ENCODE measurements at regions not wholly inside any gene's neighbourhood (a gene's known extent, or its start where the extent isn't known, plus 50 kb on each side); places are given as distances from the start of the nearest gene placed in this dataset.

GRCh38 chr21:40929833-40930232 is 82.9 kb upstream of the DSCAM start:
- WGBS, 2 experiments (ENCODE audit: low coverage in 1 of 2, low lambda C conversion rate in 2 of 2, missing lambda C conversion rate in 2 of 2): 33 to 42% methylated on average over 2 of the region's 2 CpGs
- no peak overlapping the region for H2AFZ ChIP-seq

GRCh38 chr21:40931197-40931596 is 84.2 kb upstream of the DSCAM start:
- H3F3A ChIP-seq (ENCODE audit: insufficient read depth): no peaks in the 10 kb centered on the region
- no peak for DNase-seq
- H3K9me2 ChIP-seq (ENCODE audit: insufficient read depth): no peaks in the 10 kb centered on the region
- no peak overlapping the region for H3K4me3 ChIP-seq
- TF ChIP-seq EZH2phosphoT487 (IDR thresholded peaks at IDR 0.05; ENCODE audit: insufficient read depth, low read depth): no peak
- no peak for TF ChIP-seq EZH2 (IDR thresholded peaks at IDR 0.05; ENCODE audit: insufficient read depth, poor library complexity, severe bottlenecking)
- 2 to 4% methylated on average over 3 of the region's 3 CpGs for WGBS, 2 experiments (ENCODE audit: low coverage in 1 of 2, low lambda C conversion rate in 2 of 2, missing lambda C conversion rate in 2 of 2)
- no peaks in the 10 kb centered on the region for H3K27me3 ChIP-seq (replicated peaks; ENCODE audit: insufficient read depth)
- no peaks in the 10 kb centered on the region for H3K79me2 ChIP-seq (ENCODE audit: insufficient read depth)
- H2AFZ ChIP-seq: no peak overlapping the region
- no peaks in the 10 kb centered on the region for H4K20me1 ChIP-seq (ENCODE audit: insufficient read depth)
- H3K4me1 ChIP-seq (ENCODE audit: insufficient read depth): no peaks in the 10 kb centered on the region
- no peak overlapping the region for H3K27ac ChIP-seq
- H3K36me3 ChIP-seq (ENCODE audit: low read depth): no peaks in the 10 kb centered on the region
- no peaks in the 10 kb centered on the region for H3K9me3 ChIP-seq (ENCODE audit: low read depth)
- in situ Hi-C loops (cut with MboI): no loop called here
- no peak overlapping the region for H3K9ac ChIP-seq
- H3K4me2 ChIP-seq (ENCODE audit: unreplicated experiment): no peak overlapping the region

More at GRCh38 chr21:40929833-40930232, 82.9 kb upstream of the DSCAM start:
- Histone ChIP-seq H3K79me2 (ENCODE audit: insufficient read depth) (no peaks in the 10 kb centered on the region), H3K4me1 (ENCODE audit: insufficient read depth) (no peaks in the 10 kb centered on the region), H3K9me2 (ENCODE audit: insufficient read depth) (no peaks in the 10 kb centered on the region), H3K4me3 (no peak overlapping the region), H4K20me1 (ENCODE audit: insufficient read depth) (no peaks in the 10 kb centered on the region), H3K9ac (no peak overlapping the region), H3K27me3 (replicated peaks; ENCODE audit: insufficient read depth) (no peaks in the 10 kb centered on the region), H3F3A (ENCODE audit: insufficient read depth) (no peaks in the 10 kb centered on the region), H3K36me3 (ENCODE audit: low read depth) (no peaks in the 10 kb centered on the region), H3K9me3 (ENCODE audit: low read depth) (no peaks in the 10 kb centered on the region), H3K27ac (no peak overlapping the region), H3K4me2 (ENCODE audit: unreplicated experiment) (no peak overlapping the region)
- no peak for DNase-seq
- TF ChIP-seq EZH2 (IDR thresholded peaks at IDR 0.05; ENCODE audit: insufficient read depth, poor library complexity, severe bottlenecking): no peak
- no peak for TF ChIP-seq EZH2phosphoT487 (IDR thresholded peaks at IDR 0.05; ENCODE audit: insufficient read depth, low read depth)
- in situ Hi-C loops (cut with MboI): no loop called here

- WGBS, 2 experiments (ENCODE audit: low coverage in 1 of 2, low lambda C conversion rate in 2 of 2, missing lambda C conversion rate in 2 of 2): 6 to 11% methylated on average over 2 of the region's 2 CpGs
- H3K4me1 ChIP-seq (ENCODE audit: insufficient read depth): no peaks in the 10 kb centered on the region
- no peak overlapping the region for H3K4me2 ChIP-seq (ENCODE audit: unreplicated experiment)
- H3K9ac ChIP-seq: no peak overlapping the region
- no peak for DNase-seq
- no peaks in the 10 kb centered on the region for H3K9me3 ChIP-seq (ENCODE audit: low read depth)
- H3K27me3 ChIP-seq (replicated peaks; ENCODE audit: insufficient read depth): no peaks in the 10 kb centered on the region
- no peak overlapping the region for H2AFZ ChIP-seq
- no peaks in the 10 kb centered on the region for H3K9me2 ChIP-seq (ENCODE audit: insufficient read depth)
- TF ChIP-seq EZH2phosphoT487 (IDR thresholded peaks at IDR 0.05; ENCODE audit: insufficient read depth, low read depth) (no peak), EZH2 (IDR thresholded peaks at IDR 0.05; ENCODE audit: insufficient read depth, poor library complexity, severe bottlenecking) (no peak)
- H4K20me1 ChIP-seq (ENCODE audit: insufficient read depth): no peaks in the 10 kb centered on the region
- no peaks in the 10 kb centered on the region for H3K79me2 ChIP-seq (ENCODE audit: insufficient read depth)
- in situ Hi-C loops (cut with MboI): no loop called here
- no peak overlapping the region for H3K4me3 ChIP-seq
- H3K36me3 ChIP-seq (ENCODE audit: low read depth): no peaks in the 10 kb centered on the region
- no peak overlapping the region for H3K27ac ChIP-seq
- no peaks in the 10 kb centered on the region for H3F3A ChIP-seq (ENCODE audit: insufficient read depth)
Observed at GRCh38 chr21:40936178-40936577, 89.2 kb upstream of the DSCAM start.

- in situ Hi-C loops (cut with MboI): no loop called here
- TF ChIP-seq EZH2phosphoT487 (IDR thresholded peaks at IDR 0.05; ENCODE audit: insufficient read depth, low read depth): no peak
- no peak for TF ChIP-seq EZH2 (IDR thresholded peaks at IDR 0.05; ENCODE audit: insufficient read depth, poor library complexity, severe bottlenecking)
- no peak overlapping the region for H3K4me2 ChIP-seq (ENCODE audit: unreplicated experiment)
- H3K9ac ChIP-seq: no peak overlapping the region
- no peaks in the 10 kb centered on the region for H3K79me2 ChIP-seq (ENCODE audit: insufficient read depth)
- H4K20me1 ChIP-seq (ENCODE audit: insufficient read depth): no peaks in the 10 kb centered on the region
- no peaks in the 10 kb centered on the region for H3F3A ChIP-seq (ENCODE audit: insufficient read depth)
- no peak overlapping the region for H3K4me3 ChIP-seq
- no peaks in the 10 kb centered on the region for H3K4me1 ChIP-seq (ENCODE audit: insufficient read depth)
- no peak for DNase-seq
- no peak overlapping the region for H2AFZ ChIP-seq
- H3K27me3 ChIP-seq (replicated peaks; ENCODE audit: insufficient read depth): no peaks in the 10 kb centered on the region
- 36 to 38% methylated on average over 10 of the region's 10 CpGs for WGBS, 2 experiments (ENCODE audit: low coverage in 1 of 2, low lambda C conversion rate in 2 of 2, missing lambda C conversion rate in 2 of 2)
- H3K9me2 ChIP-seq (ENCODE audit: insufficient read depth): no peaks in the 10 kb centered on the region
- H3K27ac ChIP-seq: no peak overlapping the region
- no peaks in the 10 kb centered on the region for H3K36me3 ChIP-seq (ENCODE audit: low read depth)
- no peaks in the 10 kb centered on the region for H3K9me3 ChIP-seq (ENCODE audit: low read depth)
Observed at GRCh38 chr21:40936771-40937261, 89.9 kb upstream of the DSCAM start.

GRCh38 chr21:40938078-40938477 is 91.1 kb upstream of the DSCAM start:
- Histone ChIP-seq H3K9me2 (ENCODE audit: insufficient read depth) (no peaks in the 10 kb centered on the region), H3K4me2 (ENCODE audit: unreplicated experiment) (no peak overlapping the region)
- in situ Hi-C loops (cut with MboI): no loop called here

More at GRCh38 chr21:40938078-40938477, 91.1 kb upstream of the DSCAM start:
- Histone ChIP-seq H3K9ac (no peak overlapping the region), H3K9me3 (ENCODE audit: low read depth) (no peaks in the 10 kb centered on the region), H3K4me1 (ENCODE audit: insufficient read depth) (no peaks in the 10 kb centered on the region), H4K20me1 (ENCODE audit: insufficient read depth) (no peaks in the 10 kb centered on the region), H3F3A (ENCODE audit: insufficient read depth) (no peaks in the 10 kb centered on the region), H3K27me3 (replicated peaks; ENCODE audit: insufficient read depth) (no peaks in the 10 kb centered on the region), H3K36me3 (ENCODE audit: low read depth) (no peaks in the 10 kb centered on the region), H2AFZ (no peak overlapping the region), H3K27ac (no peak overlapping the region), H3K79me2 (ENCODE audit: insufficient read depth) (no peaks in the 10 kb centered on the region), H3K4me3 (no peak overlapping the region)
- no peak for TF ChIP-seq EZH2 (IDR thresholded peaks at IDR 0.05; ENCODE audit: insufficient read depth, poor library complexity, severe bottlenecking)
- no peak for TF ChIP-seq EZH2phosphoT487 (IDR thresholded peaks at IDR 0.05; ENCODE audit: insufficient read depth, low read depth)
- no peak for DNase-seq
- 7 to 14% methylated on average over 2 of the region's 2 CpGs for WGBS, 2 experiments (ENCODE audit: low coverage in 1 of 2, low lambda C conversion rate in 2 of 2, missing lambda C conversion rate in 2 of 2)

Data from GM23248 (cell line).